GM10248 (cell line): ENCODE measurements at regions not wholly inside any gene's neighbourhood (a gene's known extent, or its start where the extent isn't known, plus 50 kb on each side); places are given as distances from the start of the nearest gene placed in this dataset.

Source experiments
- CTCF ChIA-PET: fragments of 300-600 bp; sonication (Branson Sonifier 250); formaldehyde crosslinking; extraction: SDS; loops from one replicate; lab custom pipeline; 2021; ENCODE audit warnings: antibody characterized with exemption; lab: Yijun Ruan, JAX
- POLR2A ChIA-PET: fragments of 350-650 bp; sonication (Branson Sonifier 250); formaldehyde crosslinking; extraction: SDS; loops from one replicate; lab custom pipeline; 2020; ENCODE audit warnings: antibody characterized with exemption; lab: Yijun Ruan, JAX
- DNase-seq: peaks from one replicate; pipeline ENCODE4 v3.0.0; 2012; ENCODE audit errors: extremely low spot score
- CTCF ChIP-seq: IDR thresholded peaks from 2 replicates; pipeline ENCODE4 v1.5.1; 2012; ENCODE audit warnings: mild to moderate bottlenecking, low read depth; ENCODE audit errors: extremely low read depth, missing control alignments, control extremely low read depth

- ChIA-PET POLR2A (no interaction called here), CTCF (no interaction called here)
- no peak for TF ChIP-seq CTCF
- DNase-seq: no peak
Observed at GRCh38 chr7:131803816-131804215, 247.4 kb upstream of the PODXL start.

- no peak for TF ChIP-seq CTCF
Observed at GRCh38 chr7:131802195-131802864, 245.9 kb upstream of the PODXL start.

GRCh38 chr7:131800531-131800930 is 244.1 kb upstream of the PODXL start:
- DNase-seq: no peak
- ChIA-PET POLR2A (no interaction called here), CTCF (interaction anchor here (1.0 kb wide), 1 partner anchor 59 kb away, joined by 3 read pairs; no protein-coding TSS in a partner anchor)
- no peak for TF ChIP-seq CTCF

More at GRCh38 chr7:131802195-131802864, 245.9 kb upstream of the PODXL start:
- no peak for DNase-seq
- POLR2A ChIA-PET: no interaction called here
- CTCF ChIA-PET: interaction anchor here (1.7 kb wide), 1 partner anchor 12 kb away, joined by 5 read pairs; no protein-coding TSS in a partner anchor

- no peak for DNase-seq
- CTCF ChIA-PET: no interaction called here
- POLR2A ChIA-PET: no interaction called here
- no peak for TF ChIP-seq CTCF
Observed at GRCh38 chr7:131800008-131800407, 243.6 kb upstream of the PODXL start.

GRCh38 chr7:131797841-131798240 is 241.4 kb upstream of the PODXL start:
- ChIA-PET POLR2A (no interaction called here), CTCF (no interaction called here)
- no peak for TF ChIP-seq CTCF
- DNase-seq: no peak

GRCh38 chr7:131795400-131795799 is 239.0 kb upstream of the PODXL start:
- ChIA-PET POLR2A (no interaction called here), CTCF (interaction anchor here (1.2 kb wide), 1 partner anchor 181 kb away, joined by 3 read pairs; no protein-coding TSS in a partner anchor)
- DNase-seq: no peak
- no peak for TF ChIP-seq CTCF
